ENCODE measurements at regions not wholly inside any gene's neighbourhood (a gene's known extent, or its start where the extent isn't known, plus 50 kb on each side); places are given as distances from the start of the nearest gene placed in this dataset.
"Not testable (repeated sequence)": the region's sequence is repeated elsewhere in the genome, so short reads cannot be mapped to it uniquely, and the experiment has no call there.

DNA sequence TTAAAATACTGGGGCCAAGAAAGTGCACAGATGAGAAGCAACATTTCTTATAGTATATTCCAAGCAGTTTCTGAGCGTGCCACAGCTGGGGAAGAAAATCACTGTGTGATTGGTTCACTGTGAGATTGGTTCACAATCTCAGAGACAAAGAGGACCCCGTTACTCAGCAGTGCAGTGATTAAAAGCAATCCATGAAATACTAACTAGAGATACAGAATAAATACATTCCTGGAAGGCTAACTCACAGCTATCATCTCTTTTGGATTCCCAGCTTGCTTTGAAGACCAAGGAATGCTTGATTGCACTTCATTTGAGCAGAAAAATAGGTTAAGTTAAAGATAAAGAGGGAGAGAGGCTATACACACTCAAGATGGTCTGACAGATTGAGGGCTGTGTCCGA lies 132.1 kb upstream of the RAPGEF2 start:
- no peaks in the 10 kb centered on the region for H3K9me3 Mint-ChIP-seq (ENCODE audit: unreplicated experiment)
- CTCF ChIA-PET: no interaction called here

DNA sequence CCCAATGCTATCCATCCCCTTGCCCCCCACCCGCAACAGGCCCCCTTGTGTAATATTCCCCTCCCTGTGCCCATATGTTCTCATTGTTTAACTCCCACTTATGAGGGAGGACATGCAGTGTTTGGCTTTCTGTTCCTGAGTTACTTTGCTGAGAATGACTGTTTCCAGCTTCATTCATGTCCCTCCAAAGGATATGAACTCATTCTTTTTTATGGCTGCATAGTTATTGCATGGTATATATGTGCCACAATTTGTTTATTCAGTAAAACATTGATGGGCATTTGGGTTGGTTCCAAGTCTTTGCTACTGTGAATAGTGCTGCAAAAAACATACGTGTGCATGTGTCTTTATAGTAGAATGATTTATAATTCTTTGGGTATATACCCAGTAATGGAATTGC lies 128.4 kb upstream of the RAPGEF2 start:
- H3K4me1 Mint-ChIP-seq (ENCODE audit: insufficient read depth, unreplicated experiment); intact Hi-C loops (cut with micrococcal nuclease); H3K36me3 Mint-ChIP-seq (ENCODE audit: insufficient read depth, unreplicated experiment); H3K4me3 Mint-ChIP-seq (ENCODE audit: unreplicated experiment); H3K27me3 Mint-ChIP-seq (ENCODE audit: insufficient read depth, unreplicated experiment); BruUV-seq (replicated peaks); H3K9me3 Mint-ChIP-seq (ENCODE audit: unreplicated experiment); POLR2A ChIA-PET; H3K27ac Mint-ChIP-seq (ENCODE audit: low read depth, unreplicated experiment); DNase-seq (ENCODE audit: unreplicated experiment): not testable (repeated sequence)
- CTCF ChIA-PET: interaction anchor here (0.6 to 0.7 kb wide), 3 partner anchors 11 to 117 kb away, joined by 3 to 4 read pairs (median 3); no protein-coding TSS in a partner anchor

More for the DNA sequence above, 132.1 kb upstream of the RAPGEF2 start:
- H3K4me3 Mint-ChIP-seq (ENCODE audit: unreplicated experiment): no peak overlapping the region
- TF ChIP-seq, protein P1, sequence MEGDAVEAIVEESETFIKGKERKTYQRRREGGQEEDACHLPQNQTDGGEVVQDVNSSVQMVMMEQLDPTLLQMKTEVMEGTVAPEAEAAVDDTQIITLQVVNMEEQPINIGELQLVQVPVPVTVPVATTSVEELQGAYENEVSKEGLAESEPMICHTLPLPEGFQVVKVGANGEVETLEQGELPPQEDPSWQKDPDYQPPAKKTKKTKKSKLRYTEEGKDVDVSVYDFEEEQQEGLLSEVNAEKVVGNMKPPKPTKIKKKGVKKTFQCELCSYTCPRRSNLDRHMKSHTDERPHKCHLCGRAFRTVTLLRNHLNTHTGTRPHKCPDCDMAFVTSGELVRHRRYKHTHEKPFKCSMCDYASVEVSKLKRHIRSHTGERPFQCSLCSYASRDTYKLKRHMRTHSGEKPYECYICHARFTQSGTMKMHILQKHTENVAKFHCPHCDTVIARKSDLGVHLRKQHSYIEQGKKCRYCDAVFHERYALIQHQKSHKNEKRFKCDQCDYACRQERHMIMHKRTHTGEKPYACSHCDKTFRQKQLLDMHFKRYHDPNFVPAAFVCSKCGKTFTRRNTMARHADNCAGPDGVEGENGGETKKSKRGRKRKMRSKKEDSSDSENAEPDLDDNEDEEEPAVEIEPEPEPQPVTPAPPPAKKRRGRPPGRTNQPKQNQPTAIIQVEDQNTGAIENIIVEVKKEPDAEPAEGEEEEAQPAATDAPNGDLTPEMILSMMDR (IDR thresholded peaks at IDR 0.05; ENCODE audit: unreplicated experiment): no peak
- H3K27ac Mint-ChIP-seq (ENCODE audit: low read depth, unreplicated experiment): no peak overlapping the region
- POLR2A ChIA-PET: interaction anchor here (0.9 kb wide), 1 partner anchor 30 kb away, joined by 3 read pairs; no protein-coding TSS in a partner anchor
- no peaks in the 10 kb centered on the region for H3K36me3 Mint-ChIP-seq (ENCODE audit: insufficient read depth, unreplicated experiment)
- no peaks in the 10 kb centered on the region for H3K4me1 Mint-ChIP-seq (ENCODE audit: insufficient read depth, unreplicated experiment)
- DNase-seq (ENCODE audit: unreplicated experiment): no peak
- intact Hi-C loops (cut with micrococcal nuclease): no loop called here
- H3K27me3 Mint-ChIP-seq (ENCODE audit: insufficient read depth, unreplicated experiment): no peaks in the 10 kb centered on the region
- BruUV-seq (replicated peaks): no TSS peak

DNA sequence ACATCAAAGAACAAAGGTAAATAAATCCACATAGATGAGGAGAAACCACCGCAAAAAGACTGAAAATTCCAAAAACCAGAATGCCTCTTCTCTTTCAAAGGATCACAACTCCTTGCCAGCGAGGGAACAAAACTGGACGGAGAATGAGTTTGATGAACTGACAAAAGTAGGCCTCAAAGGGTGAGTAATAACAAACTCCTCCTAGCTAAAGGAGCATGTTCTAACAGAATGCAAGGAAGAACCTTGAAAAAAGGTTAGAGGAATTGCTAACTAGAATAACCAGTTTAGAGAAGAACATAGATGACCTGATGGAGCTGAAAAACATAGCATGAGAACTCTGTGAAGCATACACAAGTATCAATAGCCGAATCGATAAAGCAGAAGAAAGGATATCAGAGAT lies 122.2 kb upstream of the RAPGEF2 start:
- POLR2A ChIA-PET: interaction anchor here (0.7 to 1.3 kb wide), 2 partner anchors 10 to 22 kb away, joined by 4 read pairs; no protein-coding TSS in a partner anchor
- DNase-seq (ENCODE audit: unreplicated experiment); H3K27ac Mint-ChIP-seq (ENCODE audit: low read depth, unreplicated experiment); intact Hi-C loops (cut with micrococcal nuclease); H3K36me3 Mint-ChIP-seq (ENCODE audit: insufficient read depth, unreplicated experiment); BruUV-seq (replicated peaks); CTCF ChIA-PET; H3K4me1 Mint-ChIP-seq (ENCODE audit: insufficient read depth, unreplicated experiment); H3K4me3 Mint-ChIP-seq (ENCODE audit: unreplicated experiment); H3K27me3 Mint-ChIP-seq (ENCODE audit: insufficient read depth, unreplicated experiment): not testable (repeated sequence)
- peaks cover 15% of the 10 kb centered on the region for H3K9me3 Mint-ChIP-seq (ENCODE audit: unreplicated experiment)

DNA sequence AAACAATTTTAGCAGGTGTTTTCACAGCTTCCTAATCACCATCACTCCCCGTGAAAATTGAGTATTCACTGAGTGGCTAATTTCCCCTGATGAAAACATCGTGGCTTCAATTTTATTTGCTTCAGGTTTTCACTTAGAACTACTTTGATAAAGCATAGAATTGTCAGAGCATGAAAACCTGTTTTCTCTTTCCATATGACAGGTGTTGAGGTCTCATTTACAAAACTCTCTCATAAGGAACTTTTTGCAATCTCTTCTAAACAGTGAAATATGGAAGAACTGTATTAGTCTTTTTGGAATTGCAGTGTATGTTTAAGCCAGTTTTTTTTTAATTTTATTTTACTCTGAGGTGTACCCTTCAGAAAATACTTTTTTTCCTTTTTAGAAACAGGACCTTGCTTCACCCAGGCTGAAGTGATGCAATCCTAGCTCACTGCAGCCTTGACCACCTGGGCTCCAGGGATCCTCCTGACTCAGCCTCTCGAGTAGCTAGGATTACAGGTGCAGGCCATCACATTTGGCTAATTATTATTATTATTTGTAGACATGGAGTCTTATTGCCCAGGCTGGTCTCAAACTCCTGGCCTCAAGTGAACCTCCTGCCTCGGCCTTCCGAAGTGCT lies 111.2 kb upstream of the RAPGEF2 start:
- BruUV-seq (replicated peaks): no TSS peak
- TF ChIP-seq, protein P1 (IDR thresholded peaks at IDR 0.05; ENCODE audit: unreplicated experiment): no peak
- no peaks in the 10 kb centered on the region for H3K27me3 Mint-ChIP-seq (ENCODE audit: insufficient read depth, unreplicated experiment)
- peaks cover 4% of the 10 kb centered on the region for H3K4me1 Mint-ChIP-seq (ENCODE audit: insufficient read depth, unreplicated experiment)
- no peak for DNase-seq (ENCODE audit: unreplicated experiment)
- H3K4me3 Mint-ChIP-seq (ENCODE audit: unreplicated experiment): no peak overlapping the region
- POLR2A ChIA-PET: interaction anchor here (1.6 kb wide), 1 partner anchor 11 kb away, joined by 4 read pairs; no protein-coding TSS in a partner anchor
- H3K9me3 Mint-ChIP-seq (ENCODE audit: unreplicated experiment): no peaks in the 10 kb centered on the region
- CTCF ChIA-PET: interaction anchor here (0.6 to 1.2 kb wide), 5 partner anchors 12 to 489 kb away, joined by 3 to 5 read pairs (median 3); no protein-coding TSS in a partner anchor
- no peak overlapping the region for H3K27ac Mint-ChIP-seq (ENCODE audit: low read depth, unreplicated experiment)
- intact Hi-C loops (cut with micrococcal nuclease): loop anchor here (10.0 kb wide), 1 partner anchor 97 kb away; no protein-coding TSS in a partner anchor
- H3K36me3 Mint-ChIP-seq (ENCODE audit: insufficient read depth, unreplicated experiment): no peaks in the 10 kb centered on the region

DNA sequence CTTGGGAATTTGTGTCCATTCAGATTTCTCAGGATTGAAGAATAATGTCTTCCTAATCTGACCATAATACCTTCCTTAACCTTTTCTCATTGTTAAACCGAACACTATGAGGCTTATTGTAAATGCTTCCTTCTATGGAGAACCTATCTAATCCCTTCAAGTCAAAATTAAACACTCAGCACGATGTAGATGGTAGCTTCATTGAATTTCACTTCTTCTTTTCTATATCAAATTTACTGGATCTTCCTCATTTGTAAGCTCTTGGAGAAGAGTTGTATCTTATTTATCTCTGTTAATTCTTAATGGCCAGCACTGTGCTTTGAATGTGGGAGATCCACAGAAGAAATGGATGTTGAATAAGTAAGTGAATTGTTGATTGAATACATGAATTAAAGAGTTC lies 109.0 kb upstream of the RAPGEF2 start:
- Mint-ChIP-seq H3K9me3 (ENCODE audit: unreplicated experiment) (no peaks in the 10 kb centered on the region), H3K4me1 (ENCODE audit: insufficient read depth, unreplicated experiment) (peaks cover 16% of the 10 kb centered on the region), H3K27ac (ENCODE audit: low read depth, unreplicated experiment) (no peak overlapping the region), H3K36me3 (ENCODE audit: insufficient read depth, unreplicated experiment) (no peaks in the 10 kb centered on the region), H3K4me3 (ENCODE audit: unreplicated experiment) (no peak overlapping the region), H3K27me3 (ENCODE audit: insufficient read depth, unreplicated experiment) (no peaks in the 10 kb centered on the region)
- CTCF ChIA-PET: interaction anchor here (1.2 kb wide), 1 partner anchor 105 kb away, joined by 3 read pairs; no protein-coding TSS in a partner anchor
- BruUV-seq (replicated peaks): no TSS peak
- intact Hi-C loops (cut with micrococcal nuclease): loop anchor here (10.0 kb wide), 1 partner anchor 99 kb away; no protein-coding TSS in a partner anchor
- POLR2A ChIA-PET: no interaction called here
- no peak for DNase-seq (ENCODE audit: unreplicated experiment)
- TF ChIP-seq, protein P1 (IDR thresholded peaks at IDR 0.05; ENCODE audit: unreplicated experiment): no peak
